Activated T-helper 1 cell treated with anti-CD3 and anti-CD28 coated beads, Interleukin-12 subunit alpha, Interleukin-12 subunit beta, Interleukin-2, Interleukin-4 antibody, amounts not matched to agents 30 ng/mL and 10 ng/mL and 1 ng/mL, durations not matched to agents 14 hours and 24 hours and 36 hours (primary cell): ENCODE measurements at regions not wholly inside any gene's neighbourhood (a gene's known extent, or its start where the extent isn't known, plus 50 kb on each side); places are given as distances from the start of the nearest gene placed in this dataset.
"Not testable (repeated sequence)": the region's sequence is repeated elsewhere in the genome, so short reads cannot be mapped to it uniquely, and the experiment has no call there.

Experiments used
- DNase-seq: peaks from one replicate; pipeline ENCODE4 v3.0.0; 2021; ENCODE audit warnings: low spot score
- H3K27ac Mint-ChIP-seq: one replicate; pipeline ENCODE4 v1.8.0; 2021; ENCODE audit warnings: mild to moderate bottlenecking, mixed read lengths
- H3K27me3 Mint-ChIP-seq: one replicate; pipeline ENCODE4 v1.8.0; 2022; ENCODE audit warnings: mild to moderate bottlenecking, moderate library complexity, mixed read lengths; ENCODE audit not compliant: insufficient read depth
- H3K36me3 Mint-ChIP-seq: one replicate; pipeline ENCODE4 v1.8.0; 2021; ENCODE audit warnings: low read depth, mixed read lengths
- H3K4me1 Mint-ChIP-seq: one replicate; pipeline ENCODE4 v1.8.0; 2021; ENCODE audit warnings: low read depth, mixed read lengths
- H3K4me3 Mint-ChIP-seq: one replicate; pipeline ENCODE4 v1.8.0; 2021; ENCODE audit warnings: mild to moderate bottlenecking, moderate library complexity, mixed read lengths
- H3K9me3 Mint-ChIP-seq: one replicate; pipeline ENCODE4 v1.8.0; 2021; ENCODE audit warnings: mixed read lengths
- intact Hi-C: fragments of 100-400 bp; cut with micrococcal nuclease; formaldehyde crosslinking; loops from one replicate; pipeline ENCODE4 v1.15.1; 2024

GRCh38 chr6:74588094-74588832 lies 617.6 kb downstream of the COL12A1 start:
- DNase-seq: no peak
- H3K27me3 Mint-ChIP-seq: no peaks in the 10 kb centered on the region
- no peaks in the 10 kb centered on the region for H3K9me3 Mint-ChIP-seq
- H3K4me1 Mint-ChIP-seq: no peaks in the 10 kb centered on the region
- intact Hi-C loops: no loop called here
- no peaks in the 10 kb centered on the region for H3K36me3 Mint-ChIP-seq
- H3K4me3 Mint-ChIP-seq: no peak overlapping the region
- H3K27ac Mint-ChIP-seq: no peak overlapping the region

- DNase-seq: no peak
- Mint-ChIP-seq H3K27ac (no peak overlapping the region), H3K36me3 (no peaks in the 10 kb centered on the region), H3K9me3 (no peaks in the 10 kb centered on the region), H3K4me3 (no peak overlapping the region), H3K27me3 (peaks cover 2% of the 10 kb centered on the region), H3K4me1 (no peaks in the 10 kb centered on the region)
- intact Hi-C loops: no loop called here
These were observed 618.5 kb downstream of the COL12A1 start for GRCh38 chr6:74587386-74587785.

- Mint-ChIP-seq H3K27ac (no peak overlapping the region), H3K4me3 (no peak overlapping the region), H3K9me3 (no peaks in the 10 kb centered on the region), H3K4me1 (no peaks in the 10 kb centered on the region), H3K27me3 (peaks cover 2% of the 10 kb centered on the region), H3K36me3 (no peaks in the 10 kb centered on the region)
- intact Hi-C loops: no loop called here
- no peak for DNase-seq
These were observed 620.1 kb downstream of the COL12A1 start for GRCh38 chr6:74585753-74586152.

- no peaks in the 10 kb centered on the region for H3K36me3 Mint-ChIP-seq
- no peaks in the 10 kb centered on the region for H3K4me1 Mint-ChIP-seq
- no peaks in the 10 kb centered on the region for H3K9me3 Mint-ChIP-seq
- peaks cover 2% of the 10 kb centered on the region for H3K27me3 Mint-ChIP-seq
- intact Hi-C loops: no loop called here
- no peak for DNase-seq
- H3K4me3 Mint-ChIP-seq: no peak overlapping the region
- no peak overlapping the region for H3K27ac Mint-ChIP-seq
These were observed 624.2 kb downstream of the COL12A1 start for GRCh38 chr6:74581681-74582080.

- H3K27me3 Mint-ChIP-seq: peaks cover 2% of the 10 kb centered on the region
- no peaks in the 10 kb centered on the region for H3K36me3 Mint-ChIP-seq
- intact Hi-C loops: loop anchor here (5.0 kb wide), 1 partner anchor 842 kb away; no protein-coding TSS in a partner anchor
- H3K9me3 Mint-ChIP-seq: no peaks in the 10 kb centered on the region
- no peak for DNase-seq
- no peak overlapping the region for H3K4me3 Mint-ChIP-seq
- H3K27ac Mint-ChIP-seq: no peak overlapping the region
- no peaks in the 10 kb centered on the region for H3K4me1 Mint-ChIP-seq
These were observed 626.1 kb downstream of the COL12A1 start for GRCh38 chr6:74579794-74580193.

- H3K27ac Mint-ChIP-seq: no peak overlapping the region
- H3K4me1 Mint-ChIP-seq: no peaks in the 10 kb centered on the region
- no peak overlapping the region for H3K4me3 Mint-ChIP-seq
- peaks cover 2% of the 10 kb centered on the region for H3K27me3 Mint-ChIP-seq
- H3K36me3 Mint-ChIP-seq: no peaks in the 10 kb centered on the region
- no peak for DNase-seq
- intact Hi-C loops: loop anchor here (5.0 kb wide), 1 partner anchor 842 kb away; no protein-coding TSS in a partner anchor
- H3K9me3 Mint-ChIP-seq: no peaks in the 10 kb centered on the region
These were observed 626.8 kb downstream of the COL12A1 start for GRCh38 chr6:74579047-74579446.

DNA sequence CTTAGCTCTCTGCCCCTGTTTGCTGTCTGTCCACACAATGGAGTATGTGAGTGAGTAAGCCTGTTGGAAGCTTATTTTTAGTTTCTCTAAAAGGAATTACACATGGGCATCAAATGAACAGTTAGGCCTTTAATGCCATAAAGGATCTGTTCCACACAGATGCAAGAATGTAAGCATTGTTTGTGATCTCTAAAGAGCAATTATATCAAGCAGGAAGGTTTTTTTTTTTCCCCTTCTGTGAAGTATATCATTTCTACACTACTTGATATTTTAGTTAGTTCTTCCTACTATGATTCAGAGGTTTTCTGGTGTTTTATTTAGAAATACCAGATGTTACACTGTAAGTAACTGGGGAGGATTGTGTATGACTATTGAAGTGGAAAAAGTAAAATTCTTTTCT lies 627.5 kb downstream of the COL12A1 start:
- Mint-ChIP-seq H3K27me3 (peaks cover 2% of the 10 kb centered on the region), H3K9me3 (no peaks in the 10 kb centered on the region), H3K27ac (no peak overlapping the region), H3K4me3 (no peak overlapping the region), H3K4me1 (no peaks in the 10 kb centered on the region), H3K36me3 (no peaks in the 10 kb centered on the region)
- intact Hi-C loops: loop anchor here (5.0 kb wide), 1 partner anchor 841 kb away; no protein-coding TSS in a partner anchor
- DNase-seq: no peak

- DNase-seq: no peak
- H3K9me3 Mint-ChIP-seq: no peaks in the 10 kb centered on the region
- H3K4me1 Mint-ChIP-seq: no peaks in the 10 kb centered on the region
- intact Hi-C loops: loop anchor here (5.0 kb wide), 1 partner anchor 840 kb away; no protein-coding TSS in a partner anchor
- H3K4me3 Mint-ChIP-seq: no peak overlapping the region
- peaks cover 1% of the 10 kb centered on the region for H3K27me3 Mint-ChIP-seq
- no peak overlapping the region for H3K27ac Mint-ChIP-seq
- no peaks in the 10 kb centered on the region for H3K36me3 Mint-ChIP-seq
These were observed 628.2 kb downstream of the COL12A1 start for GRCh38 chr6:74577619-74578018.

GRCh38 chr6:74574794-74575193 lies 631.1 kb downstream of the COL12A1 start:
- no peak overlapping the region for H3K4me3 Mint-ChIP-seq
- DNase-seq: no peak
- intact Hi-C loops: loop anchor here (5.0 kb wide), 2 partner anchors 717 to 837 kb away; no protein-coding TSS in a partner anchor
- H3K27ac Mint-ChIP-seq: no peak overlapping the region
- H3K9me3 Mint-ChIP-seq: no peaks in the 10 kb centered on the region
- H3K27me3 Mint-ChIP-seq: no peaks in the 10 kb centered on the region
- H3K4me1 Mint-ChIP-seq: no peaks in the 10 kb centered on the region
- H3K36me3 Mint-ChIP-seq: no peaks in the 10 kb centered on the region

GRCh38 chr6:74573613-74574012 lies 632.2 kb downstream of the COL12A1 start:
- Mint-ChIP-seq H3K9me3 (no peaks in the 10 kb centered on the region), H3K36me3 (no peaks in the 10 kb centered on the region), H3K4me3 (no peak overlapping the region), H3K4me1 (no peaks in the 10 kb centered on the region), H3K27me3 (no peaks in the 10 kb centered on the region), H3K27ac (no peak overlapping the region)
- DNase-seq: no peak
- intact Hi-C loops: loop anchor here (5.0 kb wide), 1 partner anchor 716 kb away; no protein-coding TSS in a partner anchor

DNA sequence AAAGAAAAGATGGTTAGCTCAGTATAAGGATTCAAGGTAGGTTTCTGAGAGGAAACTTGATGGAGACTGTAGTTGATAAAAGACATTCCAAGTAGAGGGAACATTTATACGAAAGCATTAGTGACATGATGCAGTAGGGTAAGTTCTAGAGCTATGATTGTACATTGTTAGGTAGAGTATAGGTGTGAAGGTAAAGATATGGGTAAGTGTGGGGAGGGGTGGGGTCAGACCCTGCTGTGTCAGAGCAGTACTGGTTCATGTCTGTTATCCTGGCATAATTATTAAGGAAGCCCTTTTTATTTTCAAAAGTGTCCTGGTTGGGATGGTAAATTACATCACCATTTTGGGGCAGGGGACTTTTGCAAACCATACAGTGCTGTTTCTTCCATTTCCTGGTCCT lies 635.8 kb downstream of the COL12A1 start:
- intact Hi-C loops: loop anchor here (5.0 kb wide), 1 partner anchor 713 kb away; no protein-coding TSS in a partner anchor
- no peak overlapping the region for H3K27ac Mint-ChIP-seq

DNA sequence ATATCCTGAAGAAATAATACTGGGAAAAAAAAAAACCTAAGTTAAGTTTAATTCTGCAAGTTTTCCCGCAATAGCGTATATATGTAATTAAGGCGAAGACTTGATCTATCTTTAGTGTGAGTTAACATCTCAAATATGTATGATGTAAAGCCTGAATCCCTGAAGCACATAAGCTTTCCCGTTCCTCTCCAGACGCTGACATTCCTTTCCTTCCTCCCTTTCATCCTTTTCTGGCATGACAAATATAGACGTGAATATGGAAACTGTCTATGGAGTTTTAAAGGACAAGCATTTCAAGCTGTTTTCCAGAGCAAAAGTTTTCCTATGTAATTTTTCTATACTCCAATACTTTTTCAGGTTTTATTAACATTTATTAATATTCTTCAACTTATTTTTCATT lies 637.0 kb downstream of the COL12A1 start:
- intact Hi-C loops: no loop called here
- H3K27me3 Mint-ChIP-seq: no peaks in the 10 kb centered on the region
- H3K36me3 Mint-ChIP-seq: no peaks in the 10 kb centered on the region
- H3K4me1 Mint-ChIP-seq: no peaks in the 10 kb centered on the region
- no peak overlapping the region for H3K27ac Mint-ChIP-seq
- DNase-seq: no peak
- no peak overlapping the region for H3K4me3 Mint-ChIP-seq
- H3K9me3 Mint-ChIP-seq: no peaks in the 10 kb centered on the region

More for the DNA sequence above, 635.8 kb downstream of the COL12A1 start:
- H3K4me1 Mint-ChIP-seq: no peaks in the 10 kb centered on the region
- no peak for DNase-seq
- H3K36me3 Mint-ChIP-seq: no peaks in the 10 kb centered on the region
- H3K27me3 Mint-ChIP-seq: no peaks in the 10 kb centered on the region
- no peak overlapping the region for H3K4me3 Mint-ChIP-seq
- H3K9me3 Mint-ChIP-seq: no peaks in the 10 kb centered on the region

DNA sequence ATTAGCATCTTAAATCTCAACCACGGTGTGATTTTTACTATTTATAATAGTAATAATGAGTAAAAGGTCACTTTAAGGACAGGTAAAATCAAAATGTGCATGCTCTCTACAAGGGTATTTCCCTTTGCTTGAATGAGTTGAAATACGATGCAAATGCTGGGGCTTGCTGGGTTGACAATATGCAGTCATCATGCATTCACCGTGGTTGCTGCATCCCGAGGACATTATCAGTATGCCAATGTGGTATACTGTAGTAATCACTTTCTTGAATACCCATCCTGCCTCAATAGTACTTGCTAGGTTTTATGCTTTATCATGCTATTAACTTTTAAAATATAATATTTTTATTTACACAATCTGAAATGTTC lies 637.9 kb downstream of the COL12A1 start:
- H3K27ac Mint-ChIP-seq, intact Hi-C loops, H3K9me3 Mint-ChIP-seq, H3K36me3 Mint-ChIP-seq, H3K27me3 Mint-ChIP-seq, DNase-seq, H3K4me3 Mint-ChIP-seq, H3K4me1 Mint-ChIP-seq: not testable (repeated sequence)
